ENCODE measurements at regions not wholly inside any gene's neighbourhood (a gene's known extent, or its start where the extent isn't known, plus 50 kb on each side); places are given as distances from the start of the nearest gene placed in this dataset.

DNA sequence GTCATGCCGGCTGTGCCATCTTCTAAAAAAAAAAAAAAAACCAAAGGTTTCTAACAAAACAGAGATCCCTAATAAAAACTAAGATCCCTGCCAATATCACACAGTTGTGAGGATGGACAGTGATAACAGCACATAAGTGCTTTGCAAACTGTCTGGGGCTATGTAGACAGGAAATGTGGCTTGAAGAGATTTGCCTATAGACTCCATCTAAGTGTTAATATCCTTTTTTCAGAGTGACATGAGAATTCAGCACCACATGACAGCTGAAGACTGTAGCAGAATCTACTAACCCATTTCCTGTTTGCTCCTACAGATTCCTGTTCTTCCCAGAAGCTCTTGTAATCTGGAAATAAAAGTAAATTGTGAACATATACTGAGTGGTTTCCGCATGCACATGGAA is 215.4 kb downstream of the KDR start:
- CTCF ChIA-PET, result no interaction called here
- TF ChIP-seq, protein P1, sequence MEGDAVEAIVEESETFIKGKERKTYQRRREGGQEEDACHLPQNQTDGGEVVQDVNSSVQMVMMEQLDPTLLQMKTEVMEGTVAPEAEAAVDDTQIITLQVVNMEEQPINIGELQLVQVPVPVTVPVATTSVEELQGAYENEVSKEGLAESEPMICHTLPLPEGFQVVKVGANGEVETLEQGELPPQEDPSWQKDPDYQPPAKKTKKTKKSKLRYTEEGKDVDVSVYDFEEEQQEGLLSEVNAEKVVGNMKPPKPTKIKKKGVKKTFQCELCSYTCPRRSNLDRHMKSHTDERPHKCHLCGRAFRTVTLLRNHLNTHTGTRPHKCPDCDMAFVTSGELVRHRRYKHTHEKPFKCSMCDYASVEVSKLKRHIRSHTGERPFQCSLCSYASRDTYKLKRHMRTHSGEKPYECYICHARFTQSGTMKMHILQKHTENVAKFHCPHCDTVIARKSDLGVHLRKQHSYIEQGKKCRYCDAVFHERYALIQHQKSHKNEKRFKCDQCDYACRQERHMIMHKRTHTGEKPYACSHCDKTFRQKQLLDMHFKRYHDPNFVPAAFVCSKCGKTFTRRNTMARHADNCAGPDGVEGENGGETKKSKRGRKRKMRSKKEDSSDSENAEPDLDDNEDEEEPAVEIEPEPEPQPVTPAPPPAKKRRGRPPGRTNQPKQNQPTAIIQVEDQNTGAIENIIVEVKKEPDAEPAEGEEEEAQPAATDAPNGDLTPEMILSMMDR (IDR thresholded peaks at IDR 0.05; ENCODE audit: insufficient read depth, low read length, missing control alignments), result no peak
- no peak for DNase-seq (ENCODE audit: low read depth, low spot score)
- H3K4me3 ChIP-seq (ENCODE audit: low read depth, low read length), result no peak overlapping the region
- POLR2A ChIA-PET, result no interaction called here

DNA sequence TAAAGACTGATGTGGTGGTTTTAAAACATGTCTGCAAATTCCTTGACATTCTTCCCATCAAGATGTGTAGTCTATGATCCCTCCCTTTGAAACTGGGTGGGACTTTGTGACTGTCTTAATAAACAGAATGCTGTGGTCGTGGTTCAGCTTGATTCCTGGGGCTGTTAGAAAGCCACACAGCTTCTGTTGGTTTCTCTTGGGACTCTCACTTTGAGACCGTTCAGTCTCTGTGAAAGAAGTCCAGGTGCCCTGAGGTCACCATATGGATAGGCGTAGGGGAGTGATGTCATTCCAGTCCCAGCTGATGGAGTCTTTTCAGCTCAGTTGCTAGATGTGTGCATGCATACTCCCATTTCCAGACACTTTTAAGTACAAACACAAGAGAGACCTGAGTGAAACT is 216.6 kb downstream of the KDR start:
- no peak for DNase-seq (ENCODE audit: low read depth, low spot score)
- TF ChIP-seq, protein P1 (IDR thresholded peaks at IDR 0.05; ENCODE audit: insufficient read depth, low read length, missing control alignments), result no peak
- CTCF ChIA-PET, result no interaction called here

GRCh38 chr4:54904953-54905352 is 220.4 kb downstream of the KDR start:
- no peak for DNase-seq (ENCODE audit: low read depth, low spot score)
- ChIA-PET CTCF (interaction anchor here (1.4 kb wide), 1 partner anchor 14 kb away, joined by 3 read pairs; no protein-coding TSS in a partner anchor), POLR2A (no interaction called here)
- H3K4me3 ChIP-seq (ENCODE audit: low read depth, low read length), result no peak overlapping the region
- TF ChIP-seq, protein P1 (IDR thresholded peaks at IDR 0.05; ENCODE audit: insufficient read depth, low read length, missing control alignments), result no peak

More for the DNA sequence above, 216.6 kb downstream of the KDR start:
- H3K4me3 ChIP-seq (ENCODE audit: low read depth, low read length), result no peak overlapping the region
- POLR2A ChIA-PET, result no interaction called here

DNA sequence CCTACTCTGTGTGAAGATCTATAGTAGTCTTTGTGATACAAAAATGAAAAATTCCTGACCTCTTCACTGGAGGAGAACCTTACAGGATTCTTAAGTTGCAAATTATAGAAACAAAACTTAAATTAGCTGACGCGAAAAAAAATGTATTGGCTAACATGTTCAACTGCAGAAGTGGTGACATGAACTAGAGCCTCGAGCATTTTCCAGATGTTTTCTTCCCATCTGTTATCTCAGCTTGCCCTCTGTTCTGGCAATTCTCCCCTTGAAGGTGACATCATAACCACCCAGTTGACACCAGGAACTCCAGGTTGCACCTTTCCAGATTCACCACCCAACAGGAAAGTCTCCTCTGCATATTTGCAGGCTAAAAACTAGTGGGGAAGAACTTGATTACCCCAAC is 222.4 kb downstream of the KDR start:
- no peak overlapping the region for H3K4me3 ChIP-seq (ENCODE audit: low read depth, low read length)
- TF ChIP-seq, protein P1 (IDR thresholded peaks at IDR 0.05; ENCODE audit: insufficient read depth, low read length, missing control alignments), result no peak
- POLR2A ChIA-PET, result no interaction called here
- no peak for DNase-seq (ENCODE audit: low read depth, low spot score)
- CTCF ChIA-PET, result no interaction called here

DNA sequence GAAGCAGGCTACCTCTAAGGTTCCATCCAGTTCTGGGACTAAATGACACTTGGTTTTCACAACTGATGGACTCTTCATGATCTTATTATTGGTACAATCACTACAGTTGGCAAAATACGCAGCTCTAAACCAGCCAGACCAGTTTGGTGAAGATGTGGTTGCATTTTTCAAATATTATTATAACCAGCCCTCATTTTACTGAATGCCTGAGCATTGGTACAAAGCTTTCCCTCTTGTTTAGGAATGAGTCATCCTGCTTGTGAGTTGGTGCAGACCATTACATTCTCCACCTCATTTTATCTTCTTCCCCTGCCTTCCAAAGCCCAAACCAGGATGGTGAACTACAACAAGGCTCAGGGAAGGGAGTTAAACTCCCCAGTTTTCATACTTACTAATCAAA is 223.1 kb downstream of the KDR start:
- ChIA-PET POLR2A (no interaction called here), CTCF (interaction anchor here (1.2 kb wide), 1 partner anchor 14 kb away, joined by 3 read pairs; no protein-coding TSS in a partner anchor)
- no peak overlapping the region for H3K4me3 ChIP-seq (ENCODE audit: low read depth, low read length)
- TF ChIP-seq, protein P1 (IDR thresholded peaks at IDR 0.05; ENCODE audit: insufficient read depth, low read length, missing control alignments), result no peak
- DNase-seq (ENCODE audit: low read depth, low spot score), result peak; percentile 26

DNA sequence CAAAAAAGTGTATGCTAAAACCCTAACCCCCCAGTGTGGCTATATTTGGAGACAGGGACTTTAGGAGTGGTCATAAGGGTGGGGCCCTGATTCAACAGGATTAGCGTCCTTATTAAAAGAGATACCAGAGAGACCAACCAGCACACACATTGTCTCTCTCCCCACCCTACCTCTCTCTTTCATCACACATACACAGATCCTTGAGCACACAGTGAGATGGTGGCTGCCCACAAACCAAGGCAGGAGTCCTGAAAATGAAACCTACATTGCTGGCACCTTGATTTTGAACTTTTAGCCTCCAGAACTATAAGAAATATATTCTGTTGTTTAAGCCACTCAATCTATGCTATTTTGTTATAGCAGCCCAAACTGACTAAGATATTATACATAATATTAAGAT is 224.2 kb downstream of the KDR start:
- no peak for DNase-seq (ENCODE audit: low read depth, low spot score)
- no peak overlapping the region for H3K4me3 ChIP-seq (ENCODE audit: low read depth, low read length)
- CTCF ChIA-PET, result no interaction called here
- TF ChIP-seq, protein P1 (IDR thresholded peaks at IDR 0.05; ENCODE audit: insufficient read depth, low read length, missing control alignments), result no peak
- POLR2A ChIA-PET, result no interaction called here
